T-helper 2 cell treated with Interferon-gamma antibody and Interleukin-4, amounts not matched to agents 5 μg/mL and 100 μg/mL, for 36 hours (primary cell): ENCODE measurements at regions not wholly inside any gene's neighbourhood (a gene's known extent, or its start where the extent isn't known, plus 50 kb on each side); places are given as distances from the start of the nearest gene placed in this dataset.
A peak's percentile ranks its signal among the peaks of the same experiment; 100 is the strongest.

Experiments
- DNase-seq: peaks from one replicate; pipeline ENCODE4 v3.0.0; 2021; ENCODE audit warnings: low spot score
- H3K27ac Mint-ChIP-seq: one replicate; pipeline ENCODE4 v1.8.0; 2021; ENCODE audit warnings: mild to moderate bottlenecking, mixed read lengths
- H3K27me3 Mint-ChIP-seq: one replicate; pipeline ENCODE4 v1.8.0; 2021; ENCODE audit warnings: low read depth, mixed read lengths
- H3K36me3 Mint-ChIP-seq: one replicate; pipeline ENCODE4 v1.8.0; 2021; ENCODE audit warnings: low read depth, mixed read lengths
- H3K4me1 Mint-ChIP-seq: one replicate; pipeline ENCODE4 v1.8.0; 2021; ENCODE audit warnings: low read depth, mixed read lengths
- H3K4me3 Mint-ChIP-seq: one replicate; pipeline ENCODE4 v1.8.0; 2022; ENCODE audit warnings: mild to moderate bottlenecking, moderate library complexity, mixed read lengths
- H3K9me3 Mint-ChIP-seq: one replicate; pipeline ENCODE4 v1.8.0; 2021; ENCODE audit warnings: mixed read lengths

- H3K27ac Mint-ChIP-seq: peak overlapping the region; percentile 85
- H3K9me3 Mint-ChIP-seq: peaks cover 4% of the 10 kb centered on the region
- H3K4me3 Mint-ChIP-seq: peak overlapping the region; percentile 80
- peak; percentile 13 for DNase-seq
- H3K27me3 Mint-ChIP-seq: peaks cover 2% of the 10 kb centered on the region
- peaks cover 1% of the 10 kb centered on the region for H3K36me3 Mint-ChIP-seq
- peaks cover 13% of the 10 kb centered on the region for H3K4me1 Mint-ChIP-seq
Measured at GRCh38 chr16:17529982-17530760, 59.4 kb upstream of the XYLT1 start.

GRCh38 chr16:17526956-17527937, 56.5 kb upstream of the XYLT1 start:
- Mint-ChIP-seq H3K27me3 (peaks cover 3% of the 10 kb centered on the region), H3K4me3 (no peak overlapping the region), H3K27ac (no peak overlapping the region), H3K9me3 (peaks cover 4% of the 10 kb centered on the region), H3K36me3 (peaks cover 1% of the 10 kb centered on the region), H3K4me1 (peaks cover 13% of the 10 kb centered on the region)
- DNase-seq: no peak

DNA sequence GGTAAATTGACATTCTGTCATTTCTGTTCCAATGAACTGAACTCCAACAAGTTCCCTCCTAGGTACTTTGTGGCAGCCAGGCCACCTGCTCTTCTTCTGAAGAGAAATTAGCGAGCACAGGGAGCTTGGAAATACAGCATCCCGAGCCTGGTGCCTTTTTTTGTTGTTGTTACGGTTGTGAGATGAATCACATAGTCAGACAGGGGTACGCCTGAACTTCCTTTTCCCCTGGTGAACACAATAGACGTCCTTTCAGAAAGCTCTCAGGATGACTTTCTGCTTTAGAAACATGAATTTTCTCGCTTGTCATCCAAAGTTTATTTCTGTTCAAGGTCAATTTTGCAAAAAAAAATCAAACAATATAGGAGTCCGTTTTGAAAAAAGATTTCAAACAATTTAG, 53.9 kb upstream of the XYLT1 start:
- Mint-ChIP-seq H3K27me3 (peaks cover 23% of the 10 kb centered on the region), H3K4me1 (peaks cover 7% of the 10 kb centered on the region), H3K27ac (no peak overlapping the region), H3K4me3 (no peak overlapping the region), H3K9me3 (no peaks in the 10 kb centered on the region), H3K36me3 (no peaks in the 10 kb centered on the region)
- DNase-seq: no peak

- no peak overlapping the region for H3K27ac Mint-ChIP-seq
- H3K27me3 Mint-ChIP-seq: peaks cover 30% of the 10 kb centered on the region
- no peak for DNase-seq
- H3K4me3 Mint-ChIP-seq: no peak overlapping the region
- H3K9me3 Mint-ChIP-seq: no peaks in the 10 kb centered on the region
- H3K36me3 Mint-ChIP-seq: no peaks in the 10 kb centered on the region
- H3K4me1 Mint-ChIP-seq: peaks cover 2% of the 10 kb centered on the region
Measured at GRCh38 chr16:17520561-17520960, 49.8 kb upstream of the XYLT1 start.
